C4-2B (cell line): ENCODE measurements at regions not wholly inside any gene's neighbourhood (a gene's known extent, or its start where the extent isn't known, plus 50 kb on each side); places are given as distances from the start of the nearest gene placed in this dataset.

ENCODE experiments used
- ZFX ChIP-seq: fragments of 450-650 bp; IDR thresholded peaks from 2 replicates; pipeline ENCODE4 v1.6.1; 2017
- TF ChIP-seq, protein P1 (sequence below): fragments of 450-650 bp; conservative IDR thresholded peaks from 2 replicates; pipeline ENCODE4 v1.5.1; 2017; ENCODE audit warnings: mild to moderate bottlenecking

DNA sequence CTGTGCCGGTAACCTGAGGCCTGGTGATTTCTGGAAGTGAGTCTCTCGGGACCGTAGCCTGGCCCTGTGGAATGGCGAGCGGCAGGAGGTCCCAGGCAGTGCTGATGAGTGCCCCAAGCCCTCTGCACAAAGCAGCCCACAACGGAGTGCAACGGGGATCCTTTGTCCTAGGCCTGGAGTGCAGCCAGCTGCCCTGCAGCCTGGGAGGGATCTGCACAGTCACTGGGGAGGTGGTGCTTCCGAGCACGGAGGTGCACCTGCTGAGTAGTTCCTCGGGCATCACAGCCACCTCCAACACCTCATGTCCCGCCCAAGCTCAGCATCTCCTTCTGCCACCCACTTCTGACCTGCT is 162.8 kb upstream of the ZMIZ1 start:
- TF ChIP-seq, protein P1, sequence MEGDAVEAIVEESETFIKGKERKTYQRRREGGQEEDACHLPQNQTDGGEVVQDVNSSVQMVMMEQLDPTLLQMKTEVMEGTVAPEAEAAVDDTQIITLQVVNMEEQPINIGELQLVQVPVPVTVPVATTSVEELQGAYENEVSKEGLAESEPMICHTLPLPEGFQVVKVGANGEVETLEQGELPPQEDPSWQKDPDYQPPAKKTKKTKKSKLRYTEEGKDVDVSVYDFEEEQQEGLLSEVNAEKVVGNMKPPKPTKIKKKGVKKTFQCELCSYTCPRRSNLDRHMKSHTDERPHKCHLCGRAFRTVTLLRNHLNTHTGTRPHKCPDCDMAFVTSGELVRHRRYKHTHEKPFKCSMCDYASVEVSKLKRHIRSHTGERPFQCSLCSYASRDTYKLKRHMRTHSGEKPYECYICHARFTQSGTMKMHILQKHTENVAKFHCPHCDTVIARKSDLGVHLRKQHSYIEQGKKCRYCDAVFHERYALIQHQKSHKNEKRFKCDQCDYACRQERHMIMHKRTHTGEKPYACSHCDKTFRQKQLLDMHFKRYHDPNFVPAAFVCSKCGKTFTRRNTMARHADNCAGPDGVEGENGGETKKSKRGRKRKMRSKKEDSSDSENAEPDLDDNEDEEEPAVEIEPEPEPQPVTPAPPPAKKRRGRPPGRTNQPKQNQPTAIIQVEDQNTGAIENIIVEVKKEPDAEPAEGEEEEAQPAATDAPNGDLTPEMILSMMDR = no peak
- no peak for TF ChIP-seq ZFX
